ENCODE measurements at regions not wholly inside any gene's neighbourhood (a gene's known extent, or its start where the extent isn't known, plus 50 kb on each side); places are given as distances from the start of the nearest gene placed in this dataset.

GRCh38 chr13:111652676-111653075 is 332.2 kb downstream of the TEX29 start:
- Histone ChIP-seq H3K27me3 (ENCODE audit: insufficient read depth, low read length, poor library complexity, severe bottlenecking) (no peaks in the 10 kb centered on the region), H3K79me2 (ENCODE audit: insufficient read depth, low read length) (no peaks in the 10 kb centered on the region), H3K4me3 (ENCODE audit: low read length, poor library complexity, severe bottlenecking) (no peak overlapping the region), H4K20me1 (ENCODE audit: insufficient read depth, low read length, poor library complexity, severe bottlenecking) (no peaks in the 10 kb centered on the region), H3K9me3 (ENCODE audit: insufficient read depth, low read depth, low read length) (peaks cover 9% of the 10 kb centered on the region; the same call in 1 of the 2 replicates), H3F3A (ENCODE audit: low read depth) (no peaks in the 10 kb centered on the region), H3K4me1 (ENCODE audit: insufficient read depth, low read length, poor library complexity, severe bottlenecking) (no peaks in the 10 kb centered on the region), H3K36me3 (ENCODE audit: insufficient read depth, low read length) (no peaks in the 10 kb centered on the region), H2AFZ (ENCODE audit: low read length) (no peak overlapping the region), H3K9ac (ENCODE audit: low read depth, low read length, poor library complexity, severe bottlenecking) (no peak overlapping the region), H3K9me2 (replicated peaks; ENCODE audit: low read depth, low read length) (no peaks in the 10 kb centered on the region), H3K4me2 (ENCODE audit: low read depth, low read length, poor library complexity, severe bottlenecking) (no peak overlapping the region)
- no peak for TF ChIP-seq EZH2phosphoT487 (IDR thresholded peaks at IDR 0.05; ENCODE audit: borderline replicate concordance)
- TF ChIP-seq, protein P1, sequence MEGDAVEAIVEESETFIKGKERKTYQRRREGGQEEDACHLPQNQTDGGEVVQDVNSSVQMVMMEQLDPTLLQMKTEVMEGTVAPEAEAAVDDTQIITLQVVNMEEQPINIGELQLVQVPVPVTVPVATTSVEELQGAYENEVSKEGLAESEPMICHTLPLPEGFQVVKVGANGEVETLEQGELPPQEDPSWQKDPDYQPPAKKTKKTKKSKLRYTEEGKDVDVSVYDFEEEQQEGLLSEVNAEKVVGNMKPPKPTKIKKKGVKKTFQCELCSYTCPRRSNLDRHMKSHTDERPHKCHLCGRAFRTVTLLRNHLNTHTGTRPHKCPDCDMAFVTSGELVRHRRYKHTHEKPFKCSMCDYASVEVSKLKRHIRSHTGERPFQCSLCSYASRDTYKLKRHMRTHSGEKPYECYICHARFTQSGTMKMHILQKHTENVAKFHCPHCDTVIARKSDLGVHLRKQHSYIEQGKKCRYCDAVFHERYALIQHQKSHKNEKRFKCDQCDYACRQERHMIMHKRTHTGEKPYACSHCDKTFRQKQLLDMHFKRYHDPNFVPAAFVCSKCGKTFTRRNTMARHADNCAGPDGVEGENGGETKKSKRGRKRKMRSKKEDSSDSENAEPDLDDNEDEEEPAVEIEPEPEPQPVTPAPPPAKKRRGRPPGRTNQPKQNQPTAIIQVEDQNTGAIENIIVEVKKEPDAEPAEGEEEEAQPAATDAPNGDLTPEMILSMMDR (conservative IDR thresholded peaks at IDR 0.05; ENCODE audit: low read length), result no peak

DNA sequence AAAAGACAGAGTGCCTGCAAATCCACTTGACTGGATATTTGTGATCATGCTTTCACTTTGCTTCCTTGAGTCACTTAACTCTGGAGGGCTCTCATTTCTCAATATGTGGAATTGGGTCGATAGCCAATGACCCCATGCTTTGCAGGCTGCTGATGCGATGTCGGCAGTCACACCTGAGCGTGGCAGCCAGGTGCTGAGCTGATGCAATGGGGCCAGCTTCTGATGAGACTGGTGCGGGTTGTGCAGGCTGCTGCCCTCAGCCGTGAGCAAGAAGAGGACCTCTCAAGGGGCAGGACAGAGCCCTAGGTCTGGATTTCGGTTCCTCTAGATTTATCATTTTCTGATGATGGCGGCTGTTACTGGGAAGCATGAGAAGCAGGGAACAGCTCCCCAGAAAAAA is 334.1 kb downstream of the TEX29 start:
- no peaks in the 10 kb centered on the region for H3K79me2 ChIP-seq (ENCODE audit: insufficient read depth, low read length)
- H3K9me2 ChIP-seq (replicated peaks; ENCODE audit: low read depth, low read length), result no peaks in the 10 kb centered on the region
- no peak overlapping the region for H3K9ac ChIP-seq (ENCODE audit: low read depth, low read length, poor library complexity, severe bottlenecking)
- no peak for TF ChIP-seq EZH2phosphoT487 (IDR thresholded peaks at IDR 0.05; ENCODE audit: borderline replicate concordance)
- TF ChIP-seq, protein P1 (conservative IDR thresholded peaks at IDR 0.05; ENCODE audit: low read length), result no peak
- no peaks in the 10 kb centered on the region for H3K27me3 ChIP-seq (ENCODE audit: insufficient read depth, low read length, poor library complexity, severe bottlenecking)
- H3K4me2 ChIP-seq (ENCODE audit: low read depth, low read length, poor library complexity, severe bottlenecking), result no peak overlapping the region
- no peaks in the 10 kb centered on the region for H4K20me1 ChIP-seq (ENCODE audit: insufficient read depth, low read length, poor library complexity, severe bottlenecking)
- H3F3A ChIP-seq (ENCODE audit: low read depth), result no peaks in the 10 kb centered on the region
- H3K9me3 ChIP-seq (ENCODE audit: insufficient read depth, low read depth, low read length), result peaks cover 9% of the 10 kb centered on the region; the same call in 1 of the 2 replicates
- no peak overlapping the region for H3K4me3 ChIP-seq (ENCODE audit: low read length, poor library complexity, severe bottlenecking)
- H3K36me3 ChIP-seq (ENCODE audit: insufficient read depth, low read length), result no peaks in the 10 kb centered on the region
- no peak overlapping the region for H2AFZ ChIP-seq (ENCODE audit: low read length)
- no peaks in the 10 kb centered on the region for H3K4me1 ChIP-seq (ENCODE audit: insufficient read depth, low read length, poor library complexity, severe bottlenecking)

DNA sequence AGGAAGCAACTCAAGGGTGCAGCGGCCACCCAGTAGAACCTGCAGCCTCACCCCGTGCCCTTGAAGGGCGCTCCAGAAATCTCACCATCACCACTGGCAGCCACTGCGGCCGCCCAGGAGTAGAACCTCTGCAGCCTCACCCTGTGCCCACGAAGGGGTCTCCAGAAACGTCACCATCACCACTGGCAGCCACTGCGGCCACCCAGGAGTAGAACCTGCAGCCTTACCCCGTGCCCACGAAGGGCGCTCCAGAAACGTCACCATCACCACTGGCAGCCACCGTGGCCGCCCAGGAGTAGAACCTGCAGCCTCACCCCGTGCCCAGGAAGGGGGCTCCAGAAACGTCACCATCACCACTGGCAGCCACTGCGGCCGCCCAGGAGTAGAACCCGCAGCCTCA is 336.0 kb downstream of the TEX29 start:
- H3K9ac ChIP-seq (ENCODE audit: low read depth, low read length, poor library complexity, severe bottlenecking), result no peak overlapping the region
- H3K79me2 ChIP-seq (ENCODE audit: insufficient read depth, low read length), result no peaks in the 10 kb centered on the region
- no peaks in the 10 kb centered on the region for H3K9me2 ChIP-seq (replicated peaks; ENCODE audit: low read depth, low read length)
- no peaks in the 10 kb centered on the region for H3F3A ChIP-seq (ENCODE audit: low read depth)
- H3K36me3 ChIP-seq (ENCODE audit: insufficient read depth, low read length), result no peaks in the 10 kb centered on the region
- H2AFZ ChIP-seq (ENCODE audit: low read length), result no peak overlapping the region
- H3K4me1 ChIP-seq (ENCODE audit: insufficient read depth, low read length, poor library complexity, severe bottlenecking), result no peaks in the 10 kb centered on the region
- TF ChIP-seq, protein P1 (conservative IDR thresholded peaks at IDR 0.05; ENCODE audit: low read length), result no peak
- TF ChIP-seq EZH2phosphoT487 (IDR thresholded peaks at IDR 0.05; ENCODE audit: borderline replicate concordance), result no peak
- H3K4me3 ChIP-seq (ENCODE audit: low read length, poor library complexity, severe bottlenecking), result no peak overlapping the region
- peaks cover 5% of the 10 kb centered on the region; the same call in 1 of the 2 replicates for H3K9me3 ChIP-seq (ENCODE audit: insufficient read depth, low read depth, low read length)
- no peak overlapping the region for H3K4me2 ChIP-seq (ENCODE audit: low read depth, low read length, poor library complexity, severe bottlenecking)
- no peaks in the 10 kb centered on the region for H3K27me3 ChIP-seq (ENCODE audit: insufficient read depth, low read length, poor library complexity, severe bottlenecking)
- H4K20me1 ChIP-seq (ENCODE audit: insufficient read depth, low read length, poor library complexity, severe bottlenecking), result no peaks in the 10 kb centered on the region

Measured in Loucy (cell line).